Cardiac fibroblast (primary cell): ENCODE measurements at regions not wholly inside any gene's neighbourhood (a gene's known extent, or its start where the extent isn't known, plus 50 kb on each side); places are given as distances from the start of the nearest gene placed in this dataset.
"Not testable (repeated sequence)": the region's sequence is repeated elsewhere in the genome, so short reads cannot be mapped to it uniquely, and the experiment has no call there.

Source experiments
- DNase-seq, 2 donors: peaks; one replicate each; pipeline versions ENCODE4 v3.0.0 to v3.0.0-alpha.2; 2010; ENCODE audit warnings: low read depth in 2 of 2
- H3K4me3 ChIP-seq, 2 donors: replicated peaks in 1 of 2; 1 replicate in 1 of 2; 2 replicates in 1 of 2; pipeline ENCODE4 v1.5.1; 2011; ENCODE audit warnings: low read depth in 2 of 2, low read length in 2 of 2, mild to moderate bottlenecking in 2 of 2, moderate library complexity in 1 of 2
- TF ChIP-seq, protein P1 (sequence below): IDR thresholded peaks from one replicate; pipeline ENCODE4 v1.5.1; 2011; ENCODE audit warnings: low read depth, mild to moderate bottlenecking, low read length, inconsistent platforms

DNA sequence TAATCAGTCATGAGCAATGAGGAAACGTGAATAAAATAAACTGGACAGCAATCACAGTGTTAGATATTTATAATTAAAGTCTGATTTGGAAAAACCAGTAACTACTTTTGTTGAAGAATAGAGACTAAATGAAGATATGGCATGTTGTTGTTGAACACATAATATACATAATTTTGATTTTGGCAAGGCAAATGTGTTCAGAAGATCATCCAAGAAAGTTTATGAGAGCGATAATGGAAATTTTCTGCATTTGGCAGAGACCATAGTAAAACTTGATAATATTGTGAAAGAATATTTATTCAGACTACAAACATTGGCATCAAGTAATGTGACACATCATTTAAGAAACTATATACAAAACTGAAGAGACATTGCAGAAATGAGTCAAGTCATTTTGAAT is 620.7 kb downstream of the TMA16 start:
- TF ChIP-seq, protein P1, sequence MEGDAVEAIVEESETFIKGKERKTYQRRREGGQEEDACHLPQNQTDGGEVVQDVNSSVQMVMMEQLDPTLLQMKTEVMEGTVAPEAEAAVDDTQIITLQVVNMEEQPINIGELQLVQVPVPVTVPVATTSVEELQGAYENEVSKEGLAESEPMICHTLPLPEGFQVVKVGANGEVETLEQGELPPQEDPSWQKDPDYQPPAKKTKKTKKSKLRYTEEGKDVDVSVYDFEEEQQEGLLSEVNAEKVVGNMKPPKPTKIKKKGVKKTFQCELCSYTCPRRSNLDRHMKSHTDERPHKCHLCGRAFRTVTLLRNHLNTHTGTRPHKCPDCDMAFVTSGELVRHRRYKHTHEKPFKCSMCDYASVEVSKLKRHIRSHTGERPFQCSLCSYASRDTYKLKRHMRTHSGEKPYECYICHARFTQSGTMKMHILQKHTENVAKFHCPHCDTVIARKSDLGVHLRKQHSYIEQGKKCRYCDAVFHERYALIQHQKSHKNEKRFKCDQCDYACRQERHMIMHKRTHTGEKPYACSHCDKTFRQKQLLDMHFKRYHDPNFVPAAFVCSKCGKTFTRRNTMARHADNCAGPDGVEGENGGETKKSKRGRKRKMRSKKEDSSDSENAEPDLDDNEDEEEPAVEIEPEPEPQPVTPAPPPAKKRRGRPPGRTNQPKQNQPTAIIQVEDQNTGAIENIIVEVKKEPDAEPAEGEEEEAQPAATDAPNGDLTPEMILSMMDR: no peak
- H3K4me3 ChIP-seq: no peak overlapping the region
- DNase-seq: no peak

DNA sequence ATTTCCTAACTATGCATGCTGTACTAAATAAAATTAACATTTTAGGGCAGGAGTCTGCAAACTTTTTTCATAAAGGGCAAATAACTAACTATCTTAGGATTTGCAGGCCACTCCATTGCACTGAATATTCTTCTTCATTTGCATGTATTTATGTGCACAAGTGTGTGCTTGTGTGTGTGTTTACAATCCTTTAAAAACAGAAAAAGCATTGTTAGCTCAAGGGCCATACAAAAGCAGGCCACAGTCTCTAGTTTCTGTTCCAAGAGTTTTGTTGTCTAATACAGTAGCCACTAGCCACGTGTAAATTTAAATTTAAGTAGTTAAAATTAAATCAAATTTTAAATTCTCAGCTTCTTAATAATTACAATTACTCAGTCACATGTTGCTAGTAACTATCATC is 621.8 kb downstream of the TMA16 start:
- no peak for DNase-seq
- TF ChIP-seq, protein P1: no peak
- no peak overlapping the region for H3K4me3 ChIP-seq

DNA sequence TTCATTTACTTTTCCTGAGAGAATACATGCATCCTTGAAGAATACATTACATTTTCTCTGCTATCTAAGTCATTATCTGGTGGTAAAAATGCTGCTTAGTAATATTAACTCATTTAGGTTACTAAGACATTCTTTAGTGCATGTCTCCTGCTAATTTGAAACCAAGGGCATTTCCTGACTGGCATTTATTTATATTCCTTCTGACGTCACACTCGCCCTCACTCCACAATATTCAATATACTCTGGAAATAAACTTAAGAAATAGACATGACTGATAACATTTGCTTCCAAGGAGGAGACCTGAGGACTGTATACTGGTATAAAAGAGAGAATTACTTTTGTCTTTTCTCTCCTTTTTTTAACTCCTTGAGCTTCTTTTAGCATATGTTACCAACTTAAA is 619.5 kb upstream of the SMIM31 start:
- TF ChIP-seq, protein P1: no peak

DNA sequence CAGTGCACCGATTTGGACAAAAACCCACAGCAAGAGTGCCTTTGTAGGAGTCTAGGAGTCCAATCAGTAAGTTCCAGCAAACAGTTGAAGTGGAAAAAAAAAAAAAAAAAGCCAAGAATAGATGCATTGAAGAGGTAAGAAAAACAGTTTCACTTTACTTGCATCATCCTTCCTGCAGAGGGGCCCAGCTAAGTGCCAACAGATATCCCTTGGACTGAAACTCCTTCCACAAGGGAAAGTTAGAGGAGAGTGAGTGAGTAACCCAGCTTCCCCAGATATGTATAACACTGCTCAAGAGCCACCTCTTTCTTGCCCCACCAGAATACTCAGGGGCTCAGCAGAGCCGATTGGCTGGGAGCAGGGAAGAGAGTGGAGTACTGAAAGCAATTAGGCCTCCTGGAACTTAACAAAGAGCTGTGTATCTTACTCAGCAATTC is 617.7 kb upstream of the SMIM31 start:
- no peak overlapping the region for H3K4me3 ChIP-seq
- DNase-seq: peak in 1 of 2 donors; percentile 0
- TF ChIP-seq, protein P1: no peak

More for the DNA sequence above, 619.5 kb upstream of the SMIM31 start:
- no peak overlapping the region for H3K4me3 ChIP-seq
- no peak for DNase-seq

DNA sequence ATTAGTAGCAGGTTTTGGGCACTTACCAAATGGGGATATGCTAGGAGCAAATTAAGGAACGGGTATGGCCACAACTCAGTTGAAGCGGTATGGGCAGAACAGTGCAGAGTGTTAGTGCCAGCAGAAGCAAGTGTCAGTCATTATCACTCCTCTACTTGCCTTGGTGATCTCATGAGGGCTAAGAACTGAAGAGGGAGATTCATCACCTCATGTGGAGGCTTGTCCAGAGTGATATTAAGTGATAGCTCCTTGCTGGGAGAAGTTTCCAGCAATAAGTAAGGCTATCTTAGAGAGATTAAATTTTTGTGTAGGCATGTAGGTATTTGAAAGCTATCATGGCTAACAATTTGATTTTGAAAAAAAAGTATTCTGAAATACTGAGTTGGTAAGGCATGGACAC is 615.4 kb upstream of the SMIM31 start:
- no peak for DNase-seq
- no peak overlapping the region for H3K4me3 ChIP-seq
- TF ChIP-seq, protein P1: no peak

DNA sequence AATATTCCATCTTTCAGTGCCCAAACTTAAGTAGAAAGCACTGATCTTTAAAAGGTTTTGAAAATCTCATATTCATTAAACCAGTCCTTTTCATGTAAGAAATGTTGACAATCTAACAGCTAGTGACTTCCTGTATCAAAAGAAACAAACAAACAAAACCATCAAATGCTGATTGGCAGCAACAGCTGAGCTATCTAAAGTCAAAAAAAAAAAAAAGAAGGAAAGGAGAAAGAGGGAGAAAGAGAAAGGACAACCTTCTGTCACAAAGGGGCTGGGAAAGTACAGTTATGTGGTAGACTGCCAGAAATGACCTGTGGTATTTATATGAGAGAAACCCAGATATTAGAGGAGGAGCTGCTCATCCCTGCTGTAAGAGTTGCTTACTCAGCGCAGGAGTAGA is 614.6 kb upstream of the SMIM31 start:
- no peak overlapping the region for H3K4me3 ChIP-seq
- DNase-seq: no peak

DNA sequence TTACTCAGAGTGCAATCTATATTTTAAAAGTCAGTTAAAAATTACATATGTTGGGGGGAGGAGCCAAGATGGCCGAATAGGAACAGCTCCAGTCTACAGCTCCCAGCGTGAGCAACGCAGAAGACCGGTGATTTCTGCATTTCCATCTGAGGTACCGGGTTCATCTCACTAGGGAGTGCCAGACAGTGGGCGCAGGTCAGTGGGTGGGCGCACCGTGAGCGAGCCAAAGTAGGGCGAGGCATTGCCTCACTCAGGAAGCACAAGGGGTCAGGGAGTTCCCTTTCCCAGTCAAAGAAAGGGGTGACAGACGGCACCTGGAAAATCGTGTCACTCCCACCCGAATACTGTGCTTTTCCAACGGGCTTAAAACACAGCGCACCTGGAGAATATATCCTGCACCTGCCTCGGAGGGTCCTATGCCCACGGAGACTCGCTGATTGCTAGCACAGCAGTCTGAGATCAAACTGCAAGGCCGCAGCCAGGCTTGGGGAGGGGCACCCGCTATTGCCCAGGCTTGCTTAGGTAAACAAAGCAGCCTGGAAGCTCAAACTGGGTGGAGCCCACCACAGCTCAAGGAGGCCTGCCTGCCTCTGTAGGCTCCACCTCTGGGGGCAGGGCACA is 612.1 kb upstream of the SMIM31 start:
- H3K4me3 ChIP-seq, DNase-seq: not testable (repeated sequence)

More for the DNA sequence above, 614.6 kb upstream of the SMIM31 start:
- TF ChIP-seq, protein P1: no peak
